GM11168 (cell line): ENCODE measurements at regions not wholly inside any gene's neighbourhood (a gene's known extent, or its start where the extent isn't known, plus 50 kb on each side); places are given as distances from the start of the nearest gene placed in this dataset.
"Not testable (repeated sequence)": the region's sequence is repeated elsewhere in the genome, so short reads cannot be mapped to it uniquely, and the experiment has no call there.

Experiments
- in situ Hi-C: fragments of 300-500 bp; cut with MboI; formaldehyde crosslinking; loops from one replicate; pipeline ENCODE4 v1.12.0; 2022; ENCODE audit warnings: low sequenced_read_pairs; ENCODE audit not compliant: unreplicated experiment

- in situ Hi-C loops = no loop called here
Observed at GRCh38 chr6:50451826-50452400, 261.4 kb upstream of the TFAP2D start.

- in situ Hi-C loops = no loop called here
Observed at GRCh38 chr6:50455029-50455428, 258.3 kb upstream of the TFAP2D start.

DNA sequence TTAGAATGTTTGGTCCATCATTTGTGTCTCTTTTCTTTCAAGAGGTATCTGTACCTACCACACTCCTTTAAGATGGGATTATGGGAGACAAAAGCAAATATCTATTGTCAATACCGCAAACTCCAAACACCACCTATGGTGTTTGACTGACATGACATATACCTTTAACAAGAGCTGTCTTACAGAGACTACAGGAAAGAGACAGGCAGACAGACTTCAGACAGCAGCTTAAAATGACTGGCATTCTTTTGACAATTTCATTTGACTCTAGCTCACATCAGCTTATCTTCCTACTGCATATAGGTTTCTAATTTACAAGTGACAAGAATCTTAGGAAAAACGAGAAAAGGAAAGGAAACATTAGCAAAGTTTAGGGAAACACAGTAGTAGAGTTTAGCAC, 256.0 kb upstream of the TFAP2D start:
- in situ Hi-C loops = no loop called here

DNA sequence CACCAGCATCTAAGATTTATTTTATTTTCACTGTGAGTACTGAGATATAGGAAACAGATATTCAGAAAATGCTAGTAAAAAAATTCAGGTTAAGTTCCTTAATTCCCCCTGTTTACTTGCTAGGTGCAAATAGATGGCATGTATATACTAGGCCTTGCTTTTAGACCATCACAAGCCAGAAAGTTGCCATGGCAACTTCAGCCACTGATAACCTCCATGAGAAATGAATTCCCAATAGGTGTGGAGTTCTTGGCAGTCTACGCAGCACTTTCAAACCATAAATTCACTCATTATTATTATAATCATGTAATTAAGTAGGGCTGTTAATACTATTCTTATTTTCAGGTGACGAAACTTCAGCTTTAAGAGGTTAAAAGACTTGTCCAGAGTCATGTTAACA, 251.6 kb upstream of the TFAP2D start:
- in situ Hi-C loops = no loop called here

DNA sequence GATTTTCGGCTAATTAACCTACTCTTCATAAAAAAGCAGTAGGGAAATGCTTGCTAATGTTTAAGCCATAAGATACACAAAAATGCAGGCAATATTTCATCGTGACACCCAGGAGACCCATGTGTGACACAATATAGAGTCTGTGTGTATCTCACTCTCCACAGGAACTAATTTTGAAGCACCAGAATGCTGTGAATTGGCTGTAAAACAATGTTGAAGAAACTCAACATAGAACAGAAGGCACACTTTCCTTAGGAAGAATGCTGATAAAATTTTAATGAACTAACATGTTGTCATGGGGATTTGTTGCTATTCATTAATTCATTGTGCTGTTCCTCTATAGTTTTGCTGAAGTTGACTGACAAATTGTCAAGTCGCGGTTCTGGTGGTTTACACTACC, 249.4 kb upstream of the TFAP2D start:
- in situ Hi-C loops = no loop called here

DNA sequence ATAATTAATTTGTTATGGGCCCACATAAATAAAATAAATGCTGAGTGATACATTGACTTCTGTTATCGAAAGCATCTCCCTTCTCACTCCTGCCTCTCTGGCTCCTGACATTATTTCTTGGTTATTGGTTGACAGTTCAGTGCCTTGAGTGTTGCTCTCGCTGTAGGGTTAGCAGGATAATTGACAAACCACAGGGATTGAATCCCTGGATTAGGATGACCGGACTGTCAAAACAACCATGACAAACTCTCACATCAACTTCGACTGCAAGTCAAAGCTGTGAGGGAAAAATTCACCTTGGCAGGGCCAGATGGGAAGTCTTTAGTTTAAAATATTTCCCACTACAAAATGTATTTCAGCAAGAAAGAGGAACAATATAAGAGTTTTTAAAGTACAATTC, 245.4 kb upstream of the TFAP2D start:
- in situ Hi-C loops = no loop called here

DNA sequence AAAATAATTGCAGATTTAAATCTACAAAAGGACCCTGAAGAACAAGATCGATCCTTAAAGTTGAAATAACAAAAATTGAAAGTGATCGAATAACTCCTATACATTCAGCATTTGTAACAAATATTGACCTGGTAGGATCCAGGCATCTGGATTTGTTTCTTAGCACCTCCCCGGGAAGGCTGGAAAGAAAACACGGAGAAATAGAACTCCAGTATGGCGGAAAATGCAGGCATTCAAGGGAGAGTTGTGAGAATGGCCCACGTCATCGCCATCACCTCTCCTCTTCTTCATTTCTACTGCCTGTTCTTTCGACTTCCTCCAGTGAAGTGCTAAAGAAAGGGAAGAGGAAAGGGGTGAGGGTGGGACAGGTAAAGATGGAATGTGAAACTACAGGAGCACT, 242.3 kb upstream of the TFAP2D start:
- in situ Hi-C loops = no loop called here

DNA sequence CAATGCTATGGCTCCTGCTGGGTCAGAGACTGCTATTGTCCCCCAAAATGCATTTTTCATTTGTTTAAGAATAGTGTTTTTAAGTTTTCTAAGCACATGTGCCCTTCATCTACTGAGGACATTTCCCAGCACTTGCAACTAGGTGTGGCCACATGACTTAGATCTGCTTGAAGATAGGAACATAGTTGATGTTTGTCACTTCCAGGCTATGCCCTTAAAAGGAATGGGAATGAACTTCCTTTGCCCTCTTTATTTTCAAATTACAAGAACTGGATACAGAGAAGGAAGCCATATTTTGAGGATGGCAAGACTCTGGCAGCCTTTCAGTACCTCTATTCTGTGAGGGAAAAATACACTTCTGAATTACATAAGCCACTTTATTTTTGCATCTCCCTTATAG, 203.0 kb upstream of the TFAP2D start:
- in situ Hi-C loops = no loop called here

- in situ Hi-C loops = no loop called here
Observed at GRCh38 chr6:50520326-50521266, 192.7 kb upstream of the TFAP2D start.

- in situ Hi-C loops = no loop called here
Observed at GRCh38 chr6:50524341-50524740, 189.0 kb upstream of the TFAP2D start.

DNA sequence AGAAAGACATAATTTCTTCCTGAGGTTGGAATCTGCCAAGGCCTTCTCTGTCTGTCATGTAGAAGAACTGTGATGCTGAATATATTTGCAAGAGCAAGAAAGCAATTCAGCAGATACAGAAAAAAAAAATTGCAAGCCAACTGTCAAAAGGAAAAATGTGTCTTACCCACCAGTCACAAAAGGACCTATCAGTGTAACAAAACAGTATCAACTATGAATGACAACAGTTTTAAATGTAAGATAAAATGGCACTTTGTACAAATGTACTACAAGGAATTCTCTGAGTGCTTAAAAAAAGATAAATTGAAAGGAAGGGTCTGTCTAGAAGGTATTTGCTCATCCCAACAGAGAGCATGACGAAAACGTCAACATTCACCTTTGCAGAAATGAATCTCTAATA, 185.3 kb upstream of the TFAP2D start:
- in situ Hi-C loops = no loop called here

DNA sequence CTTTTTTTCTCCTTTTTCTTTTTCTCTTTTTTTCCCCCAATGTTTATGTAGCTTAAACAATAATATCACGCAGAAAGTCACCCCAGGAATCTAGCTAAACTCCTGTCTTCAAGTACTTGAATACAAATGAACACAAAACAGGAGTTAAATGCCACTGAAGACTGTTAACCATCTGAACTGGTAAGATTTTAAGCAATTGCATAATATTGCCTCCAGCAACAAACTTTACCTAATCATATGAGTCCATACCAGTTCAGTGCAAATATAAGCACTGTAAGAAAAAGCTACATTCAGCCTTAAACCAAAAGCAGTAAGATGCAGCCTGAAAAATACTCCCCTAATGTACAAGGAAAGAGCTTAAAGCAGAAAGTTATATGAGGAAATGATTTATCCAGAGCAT, 173.9 kb upstream of the TFAP2D start:
- in situ Hi-C loops = no loop called here

DNA sequence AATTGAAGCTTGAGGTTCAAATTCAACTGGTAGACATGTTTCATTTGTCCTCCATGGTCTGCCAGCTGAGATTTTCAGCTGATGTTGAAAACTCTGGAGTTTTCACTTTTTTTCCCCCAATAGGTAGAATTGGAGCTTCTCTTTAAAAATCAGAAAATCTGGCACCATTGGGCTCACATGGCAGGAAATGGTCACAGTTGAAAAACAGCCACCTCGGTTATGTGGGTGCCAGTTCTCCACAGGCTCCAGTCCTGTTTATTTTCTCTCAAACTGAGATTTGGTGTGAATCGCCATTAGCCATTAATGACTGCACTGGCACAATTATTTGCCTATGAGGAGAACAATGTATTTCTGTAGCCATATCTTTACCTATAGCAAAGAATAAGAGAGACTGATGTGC, 171.4 kb upstream of the TFAP2D start:
- in situ Hi-C loops = no loop called here

DNA sequence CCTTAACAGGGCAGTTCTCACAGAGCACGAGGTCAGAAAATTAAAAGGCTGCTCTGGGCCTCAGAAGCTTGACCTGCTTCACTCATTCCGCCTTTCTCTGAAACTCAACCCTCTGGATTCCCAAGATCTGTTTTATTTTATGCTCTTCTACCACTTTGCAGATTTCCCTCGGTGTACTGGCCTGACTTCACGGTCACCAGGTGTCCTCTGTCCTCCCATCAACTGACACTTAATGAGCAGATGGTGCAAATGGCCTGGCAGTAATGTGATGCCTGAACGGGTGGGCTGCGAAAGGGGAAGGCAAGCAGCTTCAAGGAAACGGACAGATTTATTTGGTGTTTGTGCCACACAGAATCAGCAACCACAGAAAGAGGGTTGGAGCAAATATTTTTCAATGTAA, 169.7 kb upstream of the TFAP2D start:
- in situ Hi-C loops = no loop called here

DNA sequence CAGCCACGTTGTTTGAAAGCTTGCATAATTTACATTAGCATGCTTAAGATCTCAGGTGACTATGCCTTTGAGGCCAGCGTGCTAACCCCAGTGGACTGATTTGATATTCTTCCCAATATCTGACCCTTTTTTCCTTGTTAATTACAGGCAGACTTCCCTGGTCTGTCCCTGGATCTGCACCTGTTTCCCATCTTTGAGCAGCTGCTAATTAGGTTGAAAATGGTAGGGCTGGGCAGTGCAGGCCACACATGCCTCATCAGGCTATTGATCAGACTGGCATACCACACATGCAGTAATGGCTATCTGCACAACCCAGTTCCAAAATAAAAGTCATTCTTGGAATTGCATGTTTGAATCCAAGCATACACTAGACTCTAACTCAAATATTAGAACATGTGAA, 164.3 kb upstream of the TFAP2D start:
- in situ Hi-C loops = no loop called here

DNA sequence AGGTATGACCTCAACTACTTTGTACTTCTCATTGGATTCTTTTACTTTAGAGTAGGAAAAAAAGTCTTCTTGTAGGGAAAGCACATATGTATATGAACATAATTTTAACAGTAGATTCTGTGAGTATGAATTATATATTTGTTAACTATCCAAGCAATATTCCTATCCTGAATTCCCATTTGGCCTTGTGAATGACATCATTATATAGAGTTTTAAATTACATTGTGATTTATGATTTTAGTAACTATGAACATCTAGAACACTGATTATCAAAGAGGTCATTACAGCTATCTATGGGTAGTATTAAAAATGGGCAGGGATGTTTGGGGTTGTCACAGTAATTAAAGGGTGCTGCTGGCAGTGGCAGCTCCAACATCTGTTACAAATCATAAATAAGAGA, 163.9 kb upstream of the TFAP2D start:
- in situ Hi-C loops = no loop called here

- in situ Hi-C loops = no loop called here
Observed at GRCh38 chr6:50555982-50556381, 157.3 kb upstream of the TFAP2D start.

GRCh38 chr6:50565004-50565403, 148.3 kb upstream of the TFAP2D start:
- in situ Hi-C loops = no loop called here

DNA sequence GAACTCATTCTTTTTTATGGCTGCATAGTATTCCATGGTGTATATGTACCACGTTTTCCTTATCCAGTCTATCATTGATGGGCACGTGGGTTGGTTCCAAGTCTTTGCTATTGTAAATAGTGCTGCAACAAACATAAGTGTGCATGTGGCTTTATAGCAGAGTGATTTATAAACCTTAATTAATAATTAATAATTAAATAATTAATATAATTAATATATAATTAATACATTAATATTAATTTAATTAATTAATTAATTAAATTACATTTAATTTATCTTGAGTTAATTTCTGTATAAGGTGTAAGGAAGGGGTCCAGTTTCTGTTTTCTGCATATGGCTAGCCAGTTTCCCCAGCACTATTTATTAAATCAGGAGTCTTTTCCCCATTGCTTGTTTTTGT, 142.1 kb upstream of the TFAP2D start:
- in situ Hi-C loops = not testable (repeated sequence)

- in situ Hi-C loops = no loop called here
Observed at GRCh38 chr6:50585441-50586330, 127.6 kb upstream of the TFAP2D start.

DNA sequence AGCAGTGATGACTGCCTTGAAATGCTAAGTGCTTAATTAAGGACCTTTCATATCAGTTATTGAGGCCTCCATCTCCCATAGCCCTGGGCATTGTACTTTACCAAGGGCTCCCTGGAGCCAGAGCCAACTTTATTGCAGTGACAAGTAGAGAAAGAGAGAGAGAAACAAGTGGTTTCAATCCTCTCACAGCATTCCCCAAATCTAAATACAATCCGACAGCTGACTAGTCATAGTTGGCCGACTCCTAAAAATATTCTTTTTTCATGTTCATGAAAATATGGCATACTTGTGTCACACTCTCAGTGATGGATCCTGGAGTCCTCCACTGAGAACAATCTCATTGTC, 127.0 kb upstream of the TFAP2D start:
- in situ Hi-C loops = no loop called here
